Sigmoid colon (tissue), 4 donors: ENCODE measurements at regions not wholly inside any gene's neighbourhood (a gene's known extent, or its start where the extent isn't known, plus 50 kb on each side); places are given as distances from the start of the nearest gene placed in this dataset.

Experiments used
- CTCF ChIP-seq, 4 experiments: fragments of 450-650 bp in 3 of 4; fragments of 200-600 bp in 1 of 4; IDR thresholded peaks; one replicate each; pipeline ENCODE4 v1.5.1; 2016 to 2019; ENCODE audit warnings: antibody characterized with exemption in 4 of 4, mild to moderate bottlenecking in 3 of 4, moderate library complexity in 2 of 4
- EP300 ChIP-seq, 4 donors: sonication (generic); formaldehyde crosslinking; IDR thresholded peaks; one replicate each; pipeline ENCODE4 v1.6.1; 2017; ENCODE audit warnings: antibody characterized with exemption in 4 of 4
- POLR2AphosphoS5 ChIP-seq, 4 donors: sonication (generic); formaldehyde crosslinking; IDR thresholded peaks; one replicate each; pipeline ENCODE4 v1.6.1; 2017; ENCODE audit warnings: antibody characterized with exemption in 4 of 4

- TF ChIP-seq CTCF (IDR thresholded peaks at IDR 0.05) (no peak), EP300 (IDR thresholded peaks at IDR 0.05) (no peak), POLR2AphosphoS5 (IDR thresholded peaks at IDR 0.05) (no peak)
Observed at GRCh38 chr2:129879614-129880180, 99.8 kb upstream of the RAB6C start.
